ENCODE measurements at regions not wholly inside any gene's neighbourhood (a gene's known extent, or its start where the extent isn't known, plus 50 kb on each side); places are given as distances from the start of the nearest gene placed in this dataset.

GRCh38 chr5:3508395-3508794, 87.2 kb upstream of the IRX1 start:
- no peak for TF ChIP-seq CTCF (IDR thresholded peaks at IDR 0.05; ENCODE audit: low read depth, low read length)
- no peak for DNase-seq (ENCODE audit: low read depth in 2 of 2)
- no peak overlapping the region for H3K4me3 ChIP-seq (replicated peaks in 1 of 2; ENCODE audit: low read depth in 2 of 2, low read length in 2 of 2)

- TF ChIP-seq CTCF (IDR thresholded peaks at IDR 0.05; ENCODE audit: low read depth, low read length), result no peak
- no peak for DNase-seq (ENCODE audit: low read depth in 2 of 2)
- no peak overlapping the region for H3K4me3 ChIP-seq (replicated peaks in 1 of 2; ENCODE audit: low read depth in 2 of 2, low read length in 2 of 2)
These were observed 104.6 kb upstream of the IRX1 start for GRCh38 chr5:3490957-3491507.

GRCh38 chr5:3489239-3489843, 106.3 kb upstream of the IRX1 start:
- no peak for DNase-seq (ENCODE audit: low read depth in 2 of 2)
- no peak overlapping the region for H3K4me3 ChIP-seq (replicated peaks in 1 of 2; ENCODE audit: low read depth in 2 of 2, low read length in 2 of 2)
- TF ChIP-seq CTCF (IDR thresholded peaks at IDR 0.05; ENCODE audit: low read depth, low read length), result no peak

- H3K4me3 ChIP-seq (replicated peaks in 1 of 2; ENCODE audit: low read depth in 2 of 2, low read length in 2 of 2), result no peak overlapping the region
- no peak for TF ChIP-seq CTCF (IDR thresholded peaks at IDR 0.05; ENCODE audit: low read depth, low read length)
- DNase-seq (ENCODE audit: low read depth in 2 of 2), result no peak
These were observed 110.8 kb upstream of the IRX1 start for GRCh38 chr5:3484836-3485235.

GRCh38 chr5:3481175-3481574, 114.5 kb upstream of the IRX1 start:
- no peak for DNase-seq (ENCODE audit: low read depth in 2 of 2)
- TF ChIP-seq CTCF (IDR thresholded peaks at IDR 0.05; ENCODE audit: low read depth, low read length), result no peak
- no peak overlapping the region for H3K4me3 ChIP-seq (replicated peaks in 1 of 2; ENCODE audit: low read depth in 2 of 2, low read length in 2 of 2)

- DNase-seq (ENCODE audit: low read depth in 2 of 2), result no peak
- TF ChIP-seq CTCF (IDR thresholded peaks at IDR 0.05; ENCODE audit: low read depth, low read length), result no peak
- H3K4me3 ChIP-seq (replicated peaks in 1 of 2; ENCODE audit: low read depth in 2 of 2, low read length in 2 of 2), result no peak overlapping the region
These were observed 120.0 kb upstream of the IRX1 start for GRCh38 chr5:3475674-3476073.

GRCh38 chr5:3466392-3466791, 129.2 kb upstream of the IRX1 start:
- H3K4me3 ChIP-seq (replicated peaks in 1 of 2; ENCODE audit: low read depth in 2 of 2, low read length in 2 of 2), result no peak overlapping the region
- DNase-seq (ENCODE audit: low read depth in 2 of 2), result no peak
- TF ChIP-seq CTCF (IDR thresholded peaks at IDR 0.05; ENCODE audit: low read depth, low read length), result no peak

All from cardiac fibroblast (primary cell).